OCI-LY7 (cell line): ENCODE measurements at regions not wholly inside any gene's neighbourhood (a gene's known extent, or its start where the extent isn't known, plus 50 kb on each side); places are given as distances from the start of the nearest gene placed in this dataset.

Source experiments
- BruUV-seq: library from RNA; stranded (reverse); fragments of 400-500 nt; replicated peaks from 2 replicates; lab custom pipeline; 2021; lab: Mats Ljungman, UMichigan
- CTCF ChIA-PET: fragments of 300-600 bp; sonication (Branson Sonifier 250); formaldehyde crosslinking; loops from one replicate; lab custom pipeline; 2022; ENCODE audit warnings: antibody characterized with exemption; ENCODE audit not compliant: unreplicated experiment; lab: Charles Lee
- POLR2A ChIA-PET: fragments of 300-600 bp; sonication (Branson Sonifier 250); formaldehyde crosslinking; loops from one replicate; lab custom pipeline; 2022; ENCODE audit warnings: antibody characterized with exemption; lab: Charles Lee
- DNase-seq: peaks from one replicate; pipeline ENCODE4 v3.0.0-alpha.2; 2015; ENCODE audit warnings: low spot score
- H2AFZ ChIP-seq: fragments of 200-600 bp; sonication (generic), shearing (Covaris generic); 2 replicates; pipeline ENCODE4 v1.6.1; 2014; ENCODE audit warnings: mild to moderate bottlenecking, antibody characterized with exemption, low read length, moderate library complexity
- H3K27ac ChIP-seq: fragments of 200-600 bp; sonication (generic); 2 replicates; pipeline ENCODE4 v1.5.1; 2014; ENCODE audit warnings: mixed run types, low read depth, mild to moderate bottlenecking, moderate library complexity, low read length, inconsistent platforms; ENCODE audit not compliant: poor library complexity, severe bottlenecking
- H3K36me3 ChIP-seq: fragments of 200-600 bp; sonication (generic); 2 replicates; pipeline ENCODE4 v1.6.1; 2014; ENCODE audit warnings: mild to moderate bottlenecking, antibody characterized with exemption, low read length, moderate library complexity, mixed read lengths; ENCODE audit not compliant: insufficient read depth
- H3K4me1 ChIP-seq: fragments of 200-600 bp; sonication (generic); 2 replicates; pipeline ENCODE4 v1.5.1; 2014; ENCODE audit warnings: mild to moderate bottlenecking, low read length; ENCODE audit not compliant: insufficient read depth, poor library complexity, severe bottlenecking
- H3K4me2 ChIP-seq: fragments of 200-600 bp; sonication (generic); 2 replicates; pipeline ENCODE4 v1.6.1; 2014; ENCODE audit warnings: mild to moderate bottlenecking, low read length
- H3K4me3 ChIP-seq: fragments of 200-600 bp; sonication (generic); 2 replicates; pipeline ENCODE4 v1.5.1; 2014; ENCODE audit warnings: mild to moderate bottlenecking, low read depth, low read length; ENCODE audit not compliant: poor library complexity, severe bottlenecking
- H3K79me2 ChIP-seq: fragments of 200-600 bp; sonication (generic); 2 replicates; pipeline ENCODE4 v1.6.1; 2016; ENCODE audit warnings: low read depth, mild to moderate bottlenecking, low read length, moderate library complexity, mixed read lengths; ENCODE audit not compliant: insufficient read depth
- H3K9me2 ChIP-seq: fragments of 200-600 bp; sonication (generic); 2 replicates; pipeline ENCODE4 v1.6.1; 2016; ENCODE audit warnings: mild to moderate bottlenecking, low read length, mixed read lengths; ENCODE audit not compliant: insufficient read depth
- H3K9me3 ChIP-seq: fragments of 200-600 bp; sonication (generic); 2 replicates; pipeline ENCODE4 v1.6.1; 2014; ENCODE audit warnings: mild to moderate bottlenecking, mixed run types, low read length, mixed read lengths
- H4K20me1 ChIP-seq: fragments of 200-600 bp; sonication (generic); 2 replicates; pipeline ENCODE4 v1.6.1; 2014; ENCODE audit warnings: mild to moderate bottlenecking, antibody characterized with exemption, low read length, moderate library complexity, mixed read lengths; ENCODE audit not compliant: insufficient read depth
- CTCF ChIP-seq: fragments of 200-600 bp; sonication (generic); conservative IDR thresholded peaks from 2 replicates; pipeline ENCODE4 v1.5.1; 2014; ENCODE audit warnings: mild to moderate bottlenecking, antibody characterized with exemption, low read length, moderate library complexity, mixed read lengths
- EZH2phosphoT487 ChIP-seq: fragments of 200-600 bp; sonication (generic); IDR thresholded peaks from 2 replicates; pipeline ENCODE4 v1.6.1; 2018; ENCODE audit warnings: low read depth, borderline replicate concordance, mild to moderate bottlenecking, mixed run types, antibody characterized with exemption, low read length, moderate library complexity, mixed read lengths
- intact Hi-C: fragments of 100-400 bp; cut with micrococcal nuclease; formaldehyde crosslinking; loops from one replicate; pipeline ENCODE4 v1.10.0; 2022; ENCODE audit not compliant: unreplicated experiment

- DNase-seq = no peak
- Histone ChIP-seq H3K4me3 (no peak overlapping the region), H4K20me1 (no peaks in the 10 kb centered on the region), H3K79me2 (no peaks in the 10 kb centered on the region), H3K9me3 (no peaks in the 10 kb centered on the region), H3K4me1 (no peaks in the 10 kb centered on the region), H3K27ac (no peak overlapping the region), H3K36me3 (no peaks in the 10 kb centered on the region), H3K9me2 (no peaks in the 10 kb centered on the region), H3K4me2 (no peak overlapping the region), H2AFZ (no peak overlapping the region)
- ChIA-PET CTCF (no interaction called here), POLR2A (no interaction called here)
- TF ChIP-seq CTCF (no peak), EZH2phosphoT487 (no peak)
- BruUV-seq = no TSS peak
- intact Hi-C loops = no loop called here
These were observed 164.4 kb downstream of the HGF start for GRCh38 chr7:81605493-81605892.

GRCh38 chr7:81604808-81605174 is 165.1 kb downstream of the HGF start:
- Histone ChIP-seq H3K36me3 (no peaks in the 10 kb centered on the region), H2AFZ (no peak overlapping the region), H3K9me2 (no peaks in the 10 kb centered on the region), H4K20me1 (no peaks in the 10 kb centered on the region), H3K4me1 (no peaks in the 10 kb centered on the region), H3K27ac (no peak overlapping the region), H3K4me3 (no peak overlapping the region), H3K9me3 (no peaks in the 10 kb centered on the region), H3K79me2 (no peaks in the 10 kb centered on the region), H3K4me2 (no peak overlapping the region)
- ChIA-PET CTCF (no interaction called here), POLR2A (no interaction called here)
- no peak for DNase-seq
- BruUV-seq = no TSS peak
- TF ChIP-seq EZH2phosphoT487 (no peak), CTCF (no peak)
- intact Hi-C loops = no loop called here

- intact Hi-C loops = no loop called here
- no peaks in the 10 kb centered on the region for H3K4me1 ChIP-seq
- TF ChIP-seq EZH2phosphoT487 (no peak), CTCF (no peak)
- BruUV-seq = no TSS peak
- no peaks in the 10 kb centered on the region for H3K9me2 ChIP-seq
- H3K4me3 ChIP-seq = no peak overlapping the region
- no peak overlapping the region for H3K27ac ChIP-seq
- ChIA-PET CTCF (no interaction called here), POLR2A (no interaction called here)
- H2AFZ ChIP-seq = no peak overlapping the region
- no peak for DNase-seq
- no peaks in the 10 kb centered on the region for H3K36me3 ChIP-seq
- no peaks in the 10 kb centered on the region for H3K79me2 ChIP-seq
- no peaks in the 10 kb centered on the region for H3K9me3 ChIP-seq
- no peak overlapping the region for H3K4me2 ChIP-seq
- H4K20me1 ChIP-seq = no peaks in the 10 kb centered on the region
These were observed 165.6 kb downstream of the HGF start for GRCh38 chr7:81604075-81604807.
